Neural progenitor cell (in vitro differentiated cells): ENCODE measurements at regions not wholly inside any gene's neighbourhood (a gene's known extent, or its start where the extent isn't known, plus 50 kb on each side); places are given as distances from the start of the nearest gene placed in this dataset.

Experiments
- DNase-seq: peaks from one replicate; pipeline ENCODE4 v3.0.0-alpha.2; 2016; ENCODE audit warnings: low spot score
- H2AFZ ChIP-seq: fragments of 200-600 bp; sonication (generic); replicated peaks from 2 replicates; pipeline ENCODE4 v1.6.1; 2016; ENCODE audit warnings: antibody characterized with exemption
- H3F3A ChIP-seq: fragments of 200-600 bp; sonication (generic); 2 replicates; pipeline ENCODE4 v1.6.1; 2016; ENCODE audit warnings: antibody characterized with exemption, low read depth
- H3K27ac ChIP-seq: fragments of 200-600 bp; sonication (generic); 2 replicates; pipeline ENCODE4 v1.5.1; 2016; ENCODE audit warnings: mild to moderate bottlenecking
- H3K27me3 ChIP-seq: fragments of 200-600 bp; sonication (generic); 2 replicates; pipeline ENCODE4 v1.6.1; 2016; ENCODE audit warnings: mild to moderate bottlenecking, moderate library complexity
- H3K36me3 ChIP-seq: fragments of 200-600 bp; sonication (generic); 2 replicates; pipeline ENCODE4 v1.5.1; 2016
- H3K4me1 ChIP-seq: fragments of 200-600 bp; sonication (generic); 2 replicates; pipeline ENCODE4 v1.6.1; 2016; ENCODE audit warnings: mixed run types
- H3K4me2 ChIP-seq: fragments of 200-600 bp; sonication (generic); 2 replicates; pipeline ENCODE4 v1.6.1; 2016
- H3K4me3 ChIP-seq: fragments of 200-600 bp; sonication (generic); 2 replicates; pipeline ENCODE4 v1.5.1; 2016
- H3K79me2 ChIP-seq: fragments of 200-600 bp; sonication (generic); 2 replicates; pipeline ENCODE4 v1.6.1; 2016; ENCODE audit warnings: low read depth
- H3K9ac ChIP-seq: fragments of 200-600 bp; sonication (generic); 2 replicates; pipeline ENCODE4 v1.6.1; 2016
- H3K9me3 ChIP-seq: fragments of 200-600 bp; sonication (generic); 2 replicates; pipeline ENCODE4 v1.5.1; 2016; ENCODE audit warnings: low read depth
- H4K20me1 ChIP-seq: fragments of 200-600 bp; sonication (generic); 2 replicates; pipeline ENCODE4 v1.6.1; 2016; ENCODE audit warnings: low read depth
- H3K27ac Mint-ChIP-seq: 3 replicates; pipeline ENCODE4 v1.8.0; 2021; ENCODE audit warnings: mixed read lengths
- H3K27me3 Mint-ChIP-seq: 2 replicates; pipeline ENCODE4 v1.8.0; 2022; ENCODE audit warnings: low read depth, mild to moderate bottlenecking, inconsistent platforms, moderate library complexity, mixed read lengths; ENCODE audit not compliant: insufficient read depth
- H3K36me3 Mint-ChIP-seq: 3 replicates; pipeline ENCODE4 v1.8.0; 2021; ENCODE audit warnings: mixed read lengths
- H3K4me1 Mint-ChIP-seq: 3 replicates; pipeline ENCODE4 v1.8.0; 2021; ENCODE audit warnings: mixed read lengths
- H3K4me3 Mint-ChIP-seq: 3 replicates; pipeline ENCODE4 v1.8.0; 2021; ENCODE audit warnings: mild to moderate bottlenecking, moderate library complexity, mixed read lengths
- H3K9me3 Mint-ChIP-seq: 3 replicates; pipeline ENCODE4 v1.8.0; 2020; ENCODE audit warnings: mixed read lengths
- EZH2 ChIP-seq: fragments of 200-600 bp; sonication (generic); IDR thresholded peaks from 2 replicates; pipeline ENCODE4 v1.6.1; 2017; ENCODE audit warnings: antibody characterized with exemption, mild to moderate bottlenecking, moderate library complexity
- EZH2phosphoT487 ChIP-seq: fragments of 200-600 bp; sonication (generic); IDR thresholded peaks from 2 replicates; pipeline ENCODE4 v1.6.1; 2017; ENCODE audit warnings: antibody characterized with exemption
- TF ChIP-seq, protein P1 (sequence below): fragments of 200-600 bp; sonication (generic); IDR thresholded peaks from 2 replicates; pipeline ENCODE4 v1.5.1; 2017; ENCODE audit warnings: antibody characterized with exemption, mild to moderate bottlenecking

DNA sequence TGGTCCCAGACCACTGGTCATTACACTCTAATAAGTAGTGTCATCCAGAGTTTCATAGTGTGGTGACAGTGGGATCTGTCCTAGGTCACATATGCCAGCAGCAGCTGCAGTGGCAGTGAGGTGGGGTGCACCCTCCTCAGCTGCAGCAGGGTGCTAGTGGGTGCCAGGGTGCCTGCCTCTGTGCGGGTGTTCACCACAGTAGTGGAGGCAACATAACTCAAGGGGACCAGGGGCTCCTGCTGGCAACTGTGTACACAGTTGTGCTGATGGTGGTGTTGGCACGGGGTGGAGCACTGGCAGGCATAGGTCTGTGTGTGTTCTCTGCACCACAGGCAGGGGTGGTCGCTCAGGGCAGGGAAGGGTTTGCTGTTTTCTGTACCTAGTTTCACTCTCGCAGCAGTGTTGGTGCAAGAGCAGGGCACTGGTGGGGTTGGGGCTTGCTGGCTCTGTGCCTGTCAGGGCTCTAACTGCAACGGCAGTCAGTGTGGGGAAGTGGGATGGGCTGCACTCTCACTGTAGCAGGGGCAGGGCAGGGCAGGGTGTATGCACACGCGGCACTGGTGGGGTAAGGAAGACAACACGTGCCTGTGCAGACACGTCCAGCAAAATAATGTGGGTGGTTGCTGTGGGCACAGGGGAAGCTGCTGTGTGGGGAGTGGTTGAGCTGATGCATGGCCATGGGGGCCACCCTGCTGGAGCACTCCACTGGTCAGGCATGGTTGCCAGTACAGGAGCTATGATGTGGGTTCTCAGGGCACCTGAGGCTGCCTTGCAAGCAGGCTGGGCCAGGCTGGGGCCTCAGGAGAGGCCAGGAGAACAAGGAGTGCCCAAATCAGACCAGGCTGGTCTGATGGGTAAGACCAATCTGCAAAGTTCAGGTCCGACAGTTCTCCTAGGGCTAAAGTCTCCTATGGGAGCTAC lies 226.6 kb downstream of the MEIS1 start:
- H4K20me1 ChIP-seq: no peaks in the 10 kb centered on the region
- TF ChIP-seq EZH2phosphoT487: no peak
- TF ChIP-seq EZH2: no peak
- TF ChIP-seq, protein P1, sequence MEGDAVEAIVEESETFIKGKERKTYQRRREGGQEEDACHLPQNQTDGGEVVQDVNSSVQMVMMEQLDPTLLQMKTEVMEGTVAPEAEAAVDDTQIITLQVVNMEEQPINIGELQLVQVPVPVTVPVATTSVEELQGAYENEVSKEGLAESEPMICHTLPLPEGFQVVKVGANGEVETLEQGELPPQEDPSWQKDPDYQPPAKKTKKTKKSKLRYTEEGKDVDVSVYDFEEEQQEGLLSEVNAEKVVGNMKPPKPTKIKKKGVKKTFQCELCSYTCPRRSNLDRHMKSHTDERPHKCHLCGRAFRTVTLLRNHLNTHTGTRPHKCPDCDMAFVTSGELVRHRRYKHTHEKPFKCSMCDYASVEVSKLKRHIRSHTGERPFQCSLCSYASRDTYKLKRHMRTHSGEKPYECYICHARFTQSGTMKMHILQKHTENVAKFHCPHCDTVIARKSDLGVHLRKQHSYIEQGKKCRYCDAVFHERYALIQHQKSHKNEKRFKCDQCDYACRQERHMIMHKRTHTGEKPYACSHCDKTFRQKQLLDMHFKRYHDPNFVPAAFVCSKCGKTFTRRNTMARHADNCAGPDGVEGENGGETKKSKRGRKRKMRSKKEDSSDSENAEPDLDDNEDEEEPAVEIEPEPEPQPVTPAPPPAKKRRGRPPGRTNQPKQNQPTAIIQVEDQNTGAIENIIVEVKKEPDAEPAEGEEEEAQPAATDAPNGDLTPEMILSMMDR: no peak
- no peaks in the 10 kb centered on the region for H3K27me3 ChIP-seq
- H3K4me1 ChIP-seq: no peaks in the 10 kb centered on the region
- H3K4me1 Mint-ChIP-seq: no peaks in the 10 kb centered on the region
- no peak overlapping the region for H3K4me2 ChIP-seq
- peaks cover 11% of the 10 kb centered on the region for H3K27me3 Mint-ChIP-seq
- peaks cover 28% of the 10 kb centered on the region for H3K9me3 Mint-ChIP-seq
- no peaks in the 10 kb centered on the region for H3K9me3 ChIP-seq
- no peak overlapping the region for H3K9ac ChIP-seq
- H3F3A ChIP-seq: no peaks in the 10 kb centered on the region
- H3K4me3 ChIP-seq: no peak overlapping the region
- DNase-seq: no peak
- H3K27ac ChIP-seq: no peak overlapping the region
- no peaks in the 10 kb centered on the region for H3K36me3 Mint-ChIP-seq
- H3K79me2 ChIP-seq: no peaks in the 10 kb centered on the region
- H3K27ac Mint-ChIP-seq: no peak overlapping the region
- H3K4me3 Mint-ChIP-seq: no peak overlapping the region
- H2AFZ ChIP-seq: no peak overlapping the region
- no peaks in the 10 kb centered on the region for H3K36me3 ChIP-seq

DNA sequence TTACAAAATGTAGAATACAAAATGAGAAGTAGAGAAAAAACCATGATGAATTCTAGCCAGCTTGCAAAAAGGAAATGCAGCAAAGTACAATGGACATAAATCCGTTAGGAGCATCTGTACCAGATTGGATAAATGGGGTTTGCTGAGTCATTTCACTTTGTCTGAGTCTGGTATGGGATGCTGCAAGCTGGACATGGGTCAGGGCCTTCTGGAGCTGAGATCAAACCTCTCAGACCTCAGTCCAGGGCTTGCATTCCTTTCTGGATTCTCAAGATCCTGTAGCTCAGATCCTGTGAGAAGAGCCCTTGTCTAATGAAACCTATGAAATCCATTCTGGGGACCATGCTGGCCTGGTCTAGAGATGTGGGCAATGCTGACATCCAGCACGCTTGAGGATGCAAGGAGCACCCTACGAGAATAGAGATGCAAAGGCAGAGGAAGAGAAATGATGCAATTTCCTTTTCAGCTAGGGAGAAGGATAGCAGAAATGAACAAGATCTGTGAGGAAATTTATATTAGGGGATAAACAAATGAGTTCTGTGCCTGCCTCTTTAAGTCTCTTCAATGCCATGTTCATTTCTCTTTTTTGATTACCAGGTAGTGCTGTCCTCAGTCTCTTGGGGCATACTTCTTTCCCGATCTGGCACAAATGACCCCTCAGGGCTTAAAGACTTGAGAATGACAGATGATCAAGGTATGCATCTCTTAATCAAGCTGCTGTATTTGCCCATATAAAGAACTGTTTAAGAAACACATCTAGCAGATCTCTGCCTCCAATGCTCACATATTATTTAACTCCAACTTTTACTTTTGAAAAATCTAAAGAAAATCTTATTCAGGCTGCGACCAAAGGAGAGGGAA lies 230.4 kb downstream of the MEIS1 start:
- DNase-seq: no peak
- H3K4me1 Mint-ChIP-seq: no peaks in the 10 kb centered on the region
- Histone ChIP-seq H3K9ac (no peak overlapping the region), H3K4me2 (no peak overlapping the region), H3K9me3 (no peaks in the 10 kb centered on the region), H3K4me1 (no peaks in the 10 kb centered on the region), H4K20me1 (no peaks in the 10 kb centered on the region), H3K79me2 (no peaks in the 10 kb centered on the region), H3K4me3 (no peak overlapping the region), H2AFZ (no peak overlapping the region), H3K36me3 (no peaks in the 10 kb centered on the region), H3K27me3 (no peaks in the 10 kb centered on the region), H3F3A (no peaks in the 10 kb centered on the region), H3K27ac (no peak overlapping the region)
- peaks cover 2% of the 10 kb centered on the region for H3K9me3 Mint-ChIP-seq
- no peak overlapping the region for H3K4me3 Mint-ChIP-seq
- TF ChIP-seq, protein P1: no peak
- peaks cover 9% of the 10 kb centered on the region for H3K27me3 Mint-ChIP-seq
- H3K36me3 Mint-ChIP-seq: no peaks in the 10 kb centered on the region
- H3K27ac Mint-ChIP-seq: no peak overlapping the region

DNA sequence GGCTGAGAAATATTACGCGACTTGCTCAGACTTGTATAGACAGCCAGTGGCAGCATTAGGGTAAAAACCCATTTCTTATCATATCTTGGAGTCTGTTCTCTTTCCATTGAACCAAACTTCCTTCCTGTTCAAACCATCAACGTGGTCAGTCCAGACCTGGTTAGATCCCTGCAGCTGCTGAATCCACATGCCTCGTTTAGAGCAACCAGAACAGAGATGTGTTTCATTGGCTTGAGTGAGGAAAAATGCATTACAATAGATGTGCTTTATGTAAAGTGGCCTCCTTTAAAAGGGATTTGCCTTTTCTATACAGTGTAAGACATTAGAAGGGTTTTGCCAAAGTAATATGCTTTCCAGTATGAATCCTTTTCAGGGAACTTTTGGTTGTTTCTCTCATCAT lies 232.4 kb downstream of the MEIS1 start:
- no peaks in the 10 kb centered on the region for H3K36me3 Mint-ChIP-seq
- no peak overlapping the region for H3K4me3 Mint-ChIP-seq
- no peaks in the 10 kb centered on the region for H3K9me3 Mint-ChIP-seq
- Histone ChIP-seq H3K4me3 (no peak overlapping the region), H3K4me1 (no peaks in the 10 kb centered on the region), H3K36me3 (no peaks in the 10 kb centered on the region), H3K9me3 (no peaks in the 10 kb centered on the region), H3F3A (no peaks in the 10 kb centered on the region), H3K4me2 (no peak overlapping the region), H3K27me3 (no peaks in the 10 kb centered on the region), H3K27ac (no peak overlapping the region), H4K20me1 (no peaks in the 10 kb centered on the region), H3K9ac (no peak overlapping the region), H2AFZ (peak overlapping the region; percentile 27), H3K79me2 (no peaks in the 10 kb centered on the region)
- H3K27me3 Mint-ChIP-seq: peaks cover 9% of the 10 kb centered on the region
- TF ChIP-seq EZH2: no peak
- TF ChIP-seq, protein P1: no peak
- H3K4me1 Mint-ChIP-seq: no peaks in the 10 kb centered on the region
- no peak overlapping the region for H3K27ac Mint-ChIP-seq
- no peak for DNase-seq
